Keratinocyte (primary cell): ENCODE measurements at regions not wholly inside any gene's neighbourhood (a gene's known extent, or its start where the extent isn't known, plus 50 kb on each side); places are given as distances from the start of the nearest gene placed in this dataset.

ENCODE experiments used
- CTCF ChIP-seq, 3 experiments: IDR thresholded peaks in 1 of 3; conservative IDR thresholded peaks in 1 of 3; optimal IDR thresholded peaks in 1 of 3; 2 replicates in 2 of 3; 3 replicates in 1 of 3; pipeline versions ENCODE3 to v1.5.1; 2011; ENCODE audit warnings: low read length in 3 of 3, mild to moderate bottlenecking in 3 of 3, moderate library complexity in 2 of 3, control low read depth in 1 of 3, inconsistent platforms in 1 of 3; ENCODE audit not compliant: insufficient read depth in 2 of 3; ENCODE audit errors: extremely low read depth in 1 of 3
- EZH2 ChIP-seq: IDR thresholded peaks from one replicate; pipeline ENCODE4 v1.6.1; 2012; ENCODE audit warnings: inconsistent platforms, mild to moderate bottlenecking, low read length, moderate library complexity

GRCh38 chr3:118196183-118196582 lies 838.5 kb downstream of the IGSF11 start:
- no peak for TF ChIP-seq CTCF (optimal IDR thresholded peaks at IDR 0.05 in 1 of 3, IDR thresholded peaks at IDR 0.05 in 1 of 3, conservative IDR thresholded peaks at IDR 0.05 in 1 of 3; ENCODE audit: extremely low read depth in 1 of 3, insufficient read depth in 2 of 3, low read length in 3 of 3)
- no peak for TF ChIP-seq EZH2
